ENCODE measurements at regions not wholly inside any gene's neighbourhood (a gene's known extent, or its start where the extent isn't known, plus 50 kb on each side); places are given as distances from the start of the nearest gene placed in this dataset.

- Mint-ChIP-seq H3K9me3 (no peaks in the 10 kb centered on the region), H3K4me3 (no peak overlapping the region), H3K27ac (peak overlapping the region; percentile 33), H3K36me3 (ENCODE audit: low read depth) (peaks cover 81% of the 10 kb centered on the region), H3K27me3 (no peaks in the 10 kb centered on the region), H3K4me1 (ENCODE audit: low read depth) (peaks cover 71% of the 10 kb centered on the region)
- intact Hi-C loops (cut with micrococcal nuclease), result no loop called here
Measured at GRCh38 chr2:239905884-239906654, 119.1 kb downstream of the NDUFA10 start.

- Mint-ChIP-seq H3K9me3 (no peaks in the 10 kb centered on the region), H3K36me3 (ENCODE audit: low read depth) (peaks cover 79% of the 10 kb centered on the region), H3K27ac (peak overlapping the region; percentile 33), H3K4me1 (ENCODE audit: low read depth) (peaks cover 72% of the 10 kb centered on the region), H3K27me3 (no peaks in the 10 kb centered on the region), H3K4me3 (no peak overlapping the region)
- intact Hi-C loops (cut with micrococcal nuclease), result no loop called here
Measured at GRCh38 chr2:239905306-239905705, 119.8 kb downstream of the NDUFA10 start.

- Mint-ChIP-seq H3K9me3 (no peaks in the 10 kb centered on the region), H3K27me3 (no peaks in the 10 kb centered on the region), H3K4me1 (ENCODE audit: low read depth) (peaks cover 74% of the 10 kb centered on the region), H3K4me3 (no peak overlapping the region), H3K36me3 (ENCODE audit: low read depth) (peaks cover 83% of the 10 kb centered on the region), H3K27ac (no peak overlapping the region)
- intact Hi-C loops (cut with micrococcal nuclease), result no loop called here
Measured at GRCh38 chr2:239904496-239904895, 120.6 kb downstream of the NDUFA10 start.

- H3K4me1 Mint-ChIP-seq (ENCODE audit: low read depth), result peaks cover 69% of the 10 kb centered on the region
- peak overlapping the region; percentile 11 for H3K27ac Mint-ChIP-seq
- no peaks in the 10 kb centered on the region for H3K9me3 Mint-ChIP-seq
- peaks cover 87% of the 10 kb centered on the region for H3K36me3 Mint-ChIP-seq (ENCODE audit: low read depth)
- H3K27me3 Mint-ChIP-seq, result no peaks in the 10 kb centered on the region
- no peak overlapping the region for H3K4me3 Mint-ChIP-seq
- intact Hi-C loops (cut with micrococcal nuclease), result no loop called here
Measured at GRCh38 chr2:239903803-239904202, 121.3 kb downstream of the NDUFA10 start.

- H3K27ac Mint-ChIP-seq, result peak overlapping the region; percentile 11
- peaks cover 69% of the 10 kb centered on the region for H3K4me1 Mint-ChIP-seq (ENCODE audit: low read depth)
- peaks cover 87% of the 10 kb centered on the region for H3K36me3 Mint-ChIP-seq (ENCODE audit: low read depth)
- H3K4me3 Mint-ChIP-seq, result no peak overlapping the region
- no peaks in the 10 kb centered on the region for H3K9me3 Mint-ChIP-seq
- no peaks in the 10 kb centered on the region for H3K27me3 Mint-ChIP-seq
- intact Hi-C loops (cut with micrococcal nuclease), result no loop called here
Measured at GRCh38 chr2:239903210-239903609, 121.9 kb downstream of the NDUFA10 start.

GRCh38 chr2:239902749-239903201, 122.4 kb downstream of the NDUFA10 start:
- Mint-ChIP-seq H3K27ac (no peak overlapping the region), H3K9me3 (no peaks in the 10 kb centered on the region), H3K36me3 (ENCODE audit: low read depth) (peaks cover 87% of the 10 kb centered on the region), H3K27me3 (no peaks in the 10 kb centered on the region), H3K4me3 (no peak overlapping the region), H3K4me1 (ENCODE audit: low read depth) (peaks cover 72% of the 10 kb centered on the region)
- intact Hi-C loops (cut with micrococcal nuclease), result no loop called here

GRCh38 chr2:239898292-239898925, 126.7 kb downstream of the NDUFA10 start:
- Mint-ChIP-seq H3K4me1 (ENCODE audit: low read depth) (peaks cover 84% of the 10 kb centered on the region), H3K9me3 (no peaks in the 10 kb centered on the region), H3K36me3 (ENCODE audit: low read depth) (peaks cover 72% of the 10 kb centered on the region), H3K27me3 (peaks cover 3% of the 10 kb centered on the region), H3K27ac (no peak overlapping the region), H3K4me3 (no peak overlapping the region)
- intact Hi-C loops (cut with micrococcal nuclease), result no loop called here

- Mint-ChIP-seq H3K36me3 (ENCODE audit: low read depth) (peaks cover 72% of the 10 kb centered on the region), H3K4me1 (ENCODE audit: low read depth) (peaks cover 80% of the 10 kb centered on the region), H3K9me3 (no peaks in the 10 kb centered on the region), H3K27ac (peak overlapping the region; percentile 61), H3K4me3 (no peak overlapping the region), H3K27me3 (peaks cover 3% of the 10 kb centered on the region)
- intact Hi-C loops (cut with micrococcal nuclease), result no loop called here
Measured at GRCh38 chr2:239897596-239898235, 127.4 kb downstream of the NDUFA10 start.

GRCh38 chr2:239896075-239896474, 129.1 kb downstream of the NDUFA10 start:
- intact Hi-C loops (cut with micrococcal nuclease), result no loop called here
- peak overlapping the region; percentile 18 for H3K4me3 Mint-ChIP-seq
- peak overlapping the region; percentile 79 for H3K27ac Mint-ChIP-seq
- H3K4me1 Mint-ChIP-seq (ENCODE audit: low read depth), result peaks cover 74% of the 10 kb centered on the region
- H3K27me3 Mint-ChIP-seq, result peaks cover 3% of the 10 kb centered on the region
- H3K36me3 Mint-ChIP-seq (ENCODE audit: low read depth), result peaks cover 70% of the 10 kb centered on the region
- no peaks in the 10 kb centered on the region for H3K9me3 Mint-ChIP-seq

- Mint-ChIP-seq H3K9me3 (no peaks in the 10 kb centered on the region), H3K4me1 (ENCODE audit: low read depth) (peaks cover 70% of the 10 kb centered on the region), H3K27ac (peak overlapping the region; percentile 79), H3K27me3 (peaks cover 3% of the 10 kb centered on the region), H3K4me3 (peak overlapping the region; percentile 18), H3K36me3 (ENCODE audit: low read depth) (peaks cover 69% of the 10 kb centered on the region)
- intact Hi-C loops (cut with micrococcal nuclease), result loop anchor here (2.0 kb wide), 1 partner anchor 15 kb away; no protein-coding TSS in a partner anchor
Measured at GRCh38 chr2:239895669-239896068, 129.5 kb downstream of the NDUFA10 start.

- Mint-ChIP-seq H3K27ac (peak overlapping the region; percentile 79), H3K27me3 (peaks cover 3% of the 10 kb centered on the region), H3K4me1 (ENCODE audit: low read depth) (peaks cover 64% of the 10 kb centered on the region), H3K4me3 (peak overlapping the region; percentile 18), H3K36me3 (ENCODE audit: low read depth) (peaks cover 71% of the 10 kb centered on the region), H3K9me3 (no peaks in the 10 kb centered on the region)
- intact Hi-C loops (cut with micrococcal nuclease), result loop anchor here (2.0 kb wide), 1 partner anchor 16 kb away; no protein-coding TSS in a partner anchor
Measured at GRCh38 chr2:239895116-239895515, 130.0 kb downstream of the NDUFA10 start.

GRCh38 chr2:239894276-239894675, 130.9 kb downstream of the NDUFA10 start:
- H3K27ac Mint-ChIP-seq, result peak overlapping the region; percentile 79
- H3K4me1 Mint-ChIP-seq (ENCODE audit: low read depth), result peaks cover 58% of the 10 kb centered on the region
- no peaks in the 10 kb centered on the region for H3K9me3 Mint-ChIP-seq
- intact Hi-C loops (cut with micrococcal nuclease), result loop anchor here (2.0 kb wide), 1 partner anchor 17 kb away; no protein-coding TSS in a partner anchor
- H3K27me3 Mint-ChIP-seq, result peaks cover 3% of the 10 kb centered on the region
- H3K4me3 Mint-ChIP-seq, result no peak overlapping the region
- peaks cover 71% of the 10 kb centered on the region for H3K36me3 Mint-ChIP-seq (ENCODE audit: low read depth)

- H3K36me3 Mint-ChIP-seq (ENCODE audit: low read depth), result peaks cover 66% of the 10 kb centered on the region
- peak overlapping the region; percentile 79 for H3K27ac Mint-ChIP-seq
- peaks cover 3% of the 10 kb centered on the region for H3K27me3 Mint-ChIP-seq
- no peaks in the 10 kb centered on the region for H3K9me3 Mint-ChIP-seq
- peaks cover 62% of the 10 kb centered on the region for H3K4me1 Mint-ChIP-seq (ENCODE audit: low read depth)
- H3K4me3 Mint-ChIP-seq, result no peak overlapping the region
- intact Hi-C loops (cut with micrococcal nuclease), result no loop called here
Measured at GRCh38 chr2:239893236-239893515, 132.0 kb downstream of the NDUFA10 start.

Measured in dendritic cell treated with granulocyte-macrophage colony-stimulating factor and Interleukin-4, amounts not matched to agents 40 ng/mL and 50 ng/mL, for 4 days (primary cell).